ENCODE measurements at regions not wholly inside any gene's neighbourhood (a gene's known extent, or its start where the extent isn't known, plus 50 kb on each side); places are given as distances from the start of the nearest gene placed in this dataset.

DNA sequence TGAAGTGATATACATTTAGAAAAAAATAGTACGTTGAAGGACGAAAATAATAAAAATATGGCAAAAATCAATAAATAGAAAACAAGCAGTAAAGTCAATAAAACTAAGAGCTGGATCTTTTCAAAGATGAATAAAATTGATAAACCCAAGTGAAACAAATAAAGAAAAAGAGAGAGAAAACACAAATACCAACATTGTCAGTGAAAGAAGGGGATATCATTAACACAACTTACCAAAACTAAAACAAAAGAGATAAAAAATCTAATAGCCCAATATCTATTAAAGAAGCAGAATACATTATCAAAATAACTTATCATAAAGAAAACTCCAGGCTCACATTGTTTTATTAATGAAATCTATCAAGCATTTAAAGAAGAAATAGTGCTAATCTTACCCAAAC, 675.1 kb downstream of the UQCRFS1 start:
- no peaks in the 10 kb centered on the region for H4K20me1 ChIP-seq (ENCODE audit: control insufficient read depth, insufficient read depth)

More for the DNA sequence above, 675.1 kb downstream of the UQCRFS1 start:
- in situ Hi-C loops (cut with MboI): no loop called here
- WGBS (ENCODE audit: insufficient coverage, insufficient replicate concordance, low lambda C conversion rate, missing lambda C conversion rate): 67% methylated on average over 2 of the region's 2 CpGs
- H3K4me1 ChIP-seq (ENCODE audit: control insufficient read depth, insufficient read depth, low read length): no peaks in the 10 kb centered on the region
- no peak overlapping the region for H2AFZ ChIP-seq (ENCODE audit: control insufficient read depth, low read depth, low read length)
- intact Hi-C loops (cut with micrococcal nuclease; ENCODE audit: unreplicated experiment): no loop called here
- H3K9me3 ChIP-seq (replicated peaks; ENCODE audit: control insufficient read depth, insufficient read depth, low read length): no peaks in the 10 kb centered on the region
- no peak overlapping the region for H3K4me3 ChIP-seq
- no peaks in the 10 kb centered on the region for H3K27me3 ChIP-seq (replicated peaks in 1 of 2; ENCODE audit: control insufficient read depth in 2 of 2, insufficient read depth in 2 of 2, low read length in 1 of 2)
- H3K36me3 ChIP-seq (ENCODE audit: control insufficient read depth in 2 of 2, insufficient read depth in 2 of 2, low read length in 1 of 2): no peaks in the 10 kb centered on the region
- no peak overlapping the region for H3K4me2 ChIP-seq (ENCODE audit: control insufficient read depth, insufficient read depth)
- TF ChIP-seq STAT1 (conservative IDR thresholded peaks at IDR 0.05) (no peak), EZH2 (IDR thresholded peaks at IDR 0.05; ENCODE audit: borderline replicate concordance, control insufficient read depth, low read depth, low read length) (no peak), CTCF (IDR thresholded peaks at IDR 0.05 in 2 of 3, conservative IDR thresholded peaks at IDR 0.05 in 1 of 3; ENCODE audit: control insufficient read depth in 2 of 3, extremely low read depth in 1 of 3, insufficient read depth in 1 of 3, low read depth in 3 of 3, low read length in 3 of 3) (no peak), POLR2A (IDR thresholded peaks at IDR 0.05; ENCODE audit: low read depth, low read length) (no peak), RAD21 (IDR thresholded peaks at IDR 0.05; ENCODE audit: insufficient read depth, low read depth, low read length) (no peak), ZNF274 (IDR thresholded peaks at IDR 0.05; ENCODE audit: insufficient read depth, insufficient read length) (no peak), PAX8 (IDR thresholded peaks at IDR 0.05) (no peak), FOXK2 (IDR thresholded peaks at IDR 0.05) (no peak)
- TF ChIP-seq, protein P1, sequence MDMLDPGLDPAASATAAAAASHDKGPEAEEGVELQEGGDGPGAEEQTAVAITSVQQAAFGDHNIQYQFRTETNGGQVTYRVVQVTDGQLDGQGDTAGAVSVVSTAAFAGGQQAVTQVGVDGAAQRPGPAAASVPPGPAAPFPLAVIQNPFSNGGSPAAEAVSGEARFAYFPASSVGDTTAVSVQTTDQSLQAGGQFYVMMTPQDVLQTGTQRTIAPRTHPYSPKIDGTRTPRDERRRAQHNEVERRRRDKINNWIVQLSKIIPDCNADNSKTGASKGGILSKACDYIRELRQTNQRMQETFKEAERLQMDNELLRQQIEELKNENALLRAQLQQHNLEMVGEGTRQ (IDR thresholded peaks at IDR 0.05; ENCODE audit: borderline replicate concordance, low read depth, low read length): no peak
- TF ChIP-seq, protein P2, sequence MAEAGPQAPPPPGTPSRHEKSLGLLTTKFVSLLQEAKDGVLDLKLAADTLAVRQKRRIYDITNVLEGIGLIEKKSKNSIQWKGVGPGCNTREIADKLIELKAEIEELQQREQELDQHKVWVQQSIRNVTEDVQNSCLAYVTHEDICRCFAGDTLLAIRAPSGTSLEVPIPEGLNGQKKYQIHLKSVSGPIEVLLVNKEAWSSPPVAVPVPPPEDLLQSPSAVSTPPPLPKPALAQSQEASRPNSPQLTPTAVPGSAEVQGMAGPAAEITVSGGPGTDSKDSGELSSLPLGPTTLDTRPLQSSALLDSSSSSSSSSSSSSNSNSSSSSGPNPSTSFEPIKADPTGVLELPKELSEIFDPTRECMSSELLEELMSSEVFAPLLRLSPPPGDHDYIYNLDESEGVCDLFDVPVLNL (IDR thresholded peaks at IDR 0.05; ENCODE audit: low read depth, low read length): no peak
- ChIA-PET CTCF (interaction anchor here (0.7 kb wide), 1 partner anchor 73 kb away, joined by 4 read pairs; no protein-coding TSS in a partner anchor), POLR2A (no interaction called here), RAD21 (ENCODE audit: unreplicated experiment) (no interaction called here), SMC1A (ENCODE audit: uncharacterized antibody, unreplicated experiment) (interaction anchor here (1.1 to 1.9 kb wide), 3 partner anchors 15 to 83 kb away, joined by 3 to 7 read pairs (median 4); no protein-coding TSS in a partner anchor)
- ATAC-seq (no peak), DNase-seq (ENCODE audit: low read depth, low spot score) (no peak), FAIRE-seq (no peak)
- BruUV-seq (replicated peaks): no TSS peak
- no peaks in the 10 kb centered on the region for H3K79me2 ChIP-seq (ENCODE audit: control insufficient read depth, insufficient read depth, low read length)
- H3K27ac ChIP-seq (ENCODE audit: control insufficient read depth, insufficient read depth): no peak overlapping the region
- H3K9ac ChIP-seq (ENCODE audit: control insufficient read depth, insufficient read depth, low read length): no peak overlapping the region
